Embryonic facial prominence (tissue), 1 donor: ENCODE measurements at regions not wholly inside any gene's neighbourhood (a gene's known extent, or its start where the extent isn't known, plus 50 kb on each side); places are given as distances from the start of the nearest gene placed in this dataset.

ENCODE experiments used
- DNase-seq: peaks from one replicate; pipeline ENCODE4 v3.0.0-alpha.2; 2016; ENCODE audit errors: extremely low spot score

DNA sequence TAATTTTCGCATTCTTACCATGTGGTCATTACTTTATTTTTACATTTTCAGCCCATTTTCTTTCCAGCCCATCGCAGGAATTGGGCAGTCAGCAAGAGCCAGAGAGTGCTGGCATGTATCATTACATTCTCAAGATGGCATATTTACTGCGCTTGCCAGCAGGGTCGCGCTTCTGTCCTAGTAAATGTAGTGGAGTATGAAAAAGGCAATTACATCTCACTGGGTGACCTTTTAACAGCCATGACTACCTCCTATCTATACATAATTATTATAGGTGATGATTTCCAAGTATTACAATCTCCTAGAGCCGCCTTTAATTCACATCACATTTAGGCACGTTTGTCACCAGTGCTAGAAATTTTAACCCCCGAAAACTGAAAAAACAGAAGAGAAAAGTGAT is 433.7 kb upstream of the MGMT start:
- no peak for DNase-seq

DNA sequence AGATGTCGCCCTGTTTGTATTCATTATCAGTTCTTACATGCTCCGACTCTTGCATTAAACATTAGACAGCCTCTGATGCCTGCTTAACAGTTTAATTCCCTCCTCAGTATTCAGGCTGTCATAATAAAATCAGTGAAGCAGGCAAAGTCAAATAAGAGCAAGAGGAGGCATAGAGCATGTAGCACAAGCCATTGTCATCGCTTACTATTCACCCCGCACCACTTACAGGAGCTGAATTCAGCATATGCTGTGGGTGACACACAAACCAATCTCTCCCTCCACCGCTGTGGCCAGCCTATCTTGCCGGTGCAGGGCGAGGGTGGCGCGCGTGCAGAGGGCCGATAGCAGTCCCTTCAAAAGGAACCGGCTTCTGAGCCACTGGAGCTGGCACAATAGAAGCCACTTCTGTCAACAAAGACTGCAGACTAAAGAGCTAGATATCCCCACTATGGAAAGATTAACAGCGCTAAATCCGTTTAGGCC is 433.2 kb upstream of the MGMT start:
- no peak for DNase-seq

- no peak for DNase-seq
Observed at GRCh38 chr10:129035052-129035827, 431.8 kb upstream of the MGMT start.

DNA sequence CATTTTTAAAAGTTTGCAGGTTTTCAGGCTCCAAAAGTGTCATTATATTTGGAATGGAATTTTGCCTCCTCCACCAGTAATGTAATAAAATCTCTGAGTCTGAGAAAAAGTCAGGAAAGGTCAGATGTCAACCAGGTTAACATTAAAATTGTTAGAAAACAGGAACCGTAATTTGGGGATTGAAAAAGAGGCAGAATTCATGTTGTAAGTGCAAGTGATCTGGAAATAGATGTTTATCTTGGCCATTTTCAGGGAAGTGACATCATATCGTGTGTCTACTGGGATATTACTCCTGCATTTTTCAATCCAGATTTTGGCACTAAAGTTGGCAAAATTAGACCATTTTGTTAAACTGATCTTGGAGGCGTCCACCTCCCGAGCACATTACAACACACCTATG is 428.5 kb upstream of the MGMT start:
- no peak for DNase-seq

DNA sequence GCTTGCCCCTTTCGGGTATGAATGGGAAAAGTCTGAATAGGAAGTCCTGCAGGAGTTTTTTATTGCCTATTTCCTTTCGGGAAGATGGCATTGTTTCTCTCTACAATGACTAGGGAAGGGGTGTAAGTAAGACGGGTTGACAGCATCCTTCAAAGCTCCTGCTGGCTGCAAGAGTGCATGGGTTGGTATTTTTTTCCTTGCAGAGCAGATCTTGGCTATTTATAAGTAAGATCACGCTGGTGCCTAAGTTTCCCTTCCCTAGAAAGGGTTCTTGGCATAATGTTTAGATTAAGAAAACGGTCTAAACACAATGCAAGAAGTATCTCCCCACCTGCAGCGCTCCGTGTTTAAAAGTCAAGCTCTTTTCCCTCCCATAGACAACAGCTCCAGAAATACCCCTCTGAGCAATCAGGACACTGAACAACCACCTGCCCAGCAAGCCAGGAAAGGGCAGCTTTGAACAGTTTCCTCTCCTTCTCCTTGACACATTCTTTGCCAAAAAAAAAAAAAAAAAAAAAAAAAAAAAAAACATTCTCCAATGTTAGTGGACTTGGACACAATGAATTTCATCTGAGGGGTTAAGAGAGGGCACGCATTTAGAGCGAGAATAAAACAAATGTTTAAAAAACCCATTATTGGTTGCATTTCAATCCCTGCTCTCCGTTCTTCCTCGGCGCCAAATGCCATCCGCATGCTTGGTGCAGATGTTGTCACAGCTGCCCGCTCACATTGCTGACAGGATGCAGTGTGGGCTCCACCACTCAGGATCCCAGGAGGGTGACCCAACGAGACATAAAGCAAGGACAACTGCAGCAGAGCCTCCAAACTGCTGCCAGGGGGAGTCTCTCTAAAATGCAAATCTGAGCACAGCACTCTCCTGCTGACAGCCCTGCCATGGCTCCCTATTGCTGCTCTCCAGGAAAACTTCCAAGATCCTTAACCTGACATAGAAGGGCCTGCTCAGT is 427.4 kb upstream of the MGMT start:
- no peak for DNase-seq

DNA sequence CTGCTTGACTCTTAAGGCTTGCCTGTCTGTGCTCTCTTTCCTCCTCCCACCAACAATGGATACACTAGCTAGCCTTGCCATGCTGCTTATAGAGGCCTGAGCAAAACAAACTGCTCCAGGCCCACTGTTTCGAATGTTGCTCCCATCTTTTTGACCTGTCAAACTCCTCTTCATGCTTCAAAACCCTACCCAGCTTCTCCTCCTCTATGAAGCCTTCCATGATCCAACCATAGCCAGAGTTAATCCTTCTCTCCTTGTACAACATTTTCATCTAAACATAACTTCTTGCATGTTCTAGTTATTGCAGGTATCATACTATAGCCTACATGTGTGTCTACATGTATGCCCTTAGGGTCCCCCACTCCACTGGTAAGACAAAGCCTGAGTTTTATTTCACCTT is 426.7 kb upstream of the MGMT start:
- no peak for DNase-seq

- no peak for DNase-seq
Observed at GRCh38 chr10:129041916-129042315, 425.1 kb upstream of the MGMT start.

- DNase-seq, result no peak
Observed at GRCh38 chr10:129042776-129043595, 424.1 kb upstream of the MGMT start.

DNA sequence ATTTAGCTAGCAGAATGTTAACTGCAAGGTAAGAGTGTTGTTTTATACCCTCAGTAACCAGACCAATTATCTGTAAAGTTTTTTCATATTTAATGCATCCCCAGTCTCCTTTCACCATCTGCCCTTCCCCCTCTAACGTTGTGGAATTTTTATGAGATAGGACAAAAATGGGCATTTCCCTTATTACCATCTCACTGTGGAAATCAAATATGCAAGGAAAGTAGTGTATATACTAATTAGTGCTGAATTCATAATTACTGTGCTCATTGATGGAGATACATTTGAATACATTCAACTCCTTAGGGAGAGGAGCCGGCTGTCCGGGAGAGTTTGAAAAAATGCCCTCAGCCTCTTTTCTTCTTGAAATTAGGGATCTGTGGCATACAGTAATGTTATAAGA is 423.4 kb upstream of the MGMT start:
- no peak for DNase-seq

GRCh38 chr10:129045599-129045998 is 421.4 kb upstream of the MGMT start:
- no peak for DNase-seq

- DNase-seq, result no peak
Observed at GRCh38 chr10:129046065-129046681, 420.9 kb upstream of the MGMT start.

DNA sequence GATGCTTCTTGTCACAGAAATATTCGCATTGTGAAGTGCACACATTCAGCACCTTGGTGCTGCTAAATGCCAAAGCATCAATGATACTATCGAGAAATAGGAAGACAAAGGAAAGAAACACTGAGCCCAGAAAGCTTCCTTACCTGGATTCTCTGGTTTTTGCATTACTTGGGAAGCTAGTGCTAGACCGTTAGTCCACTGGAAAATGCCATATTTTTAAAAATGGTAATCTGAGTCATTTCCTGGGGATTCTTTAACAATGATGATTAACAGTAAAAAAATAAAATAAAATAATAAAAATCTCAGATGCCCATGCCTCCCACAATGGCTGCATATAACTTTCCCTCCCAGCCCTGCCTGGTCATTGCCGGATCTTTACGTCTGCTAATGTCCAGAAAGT is 420.1 kb upstream of the MGMT start:
- DNase-seq, result no peak

- no peak for DNase-seq
Observed at GRCh38 chr10:129047600-129047999, 419.4 kb upstream of the MGMT start.

GRCh38 chr10:129048513-129048912 is 418.5 kb upstream of the MGMT start:
- DNase-seq, result no peak

DNA sequence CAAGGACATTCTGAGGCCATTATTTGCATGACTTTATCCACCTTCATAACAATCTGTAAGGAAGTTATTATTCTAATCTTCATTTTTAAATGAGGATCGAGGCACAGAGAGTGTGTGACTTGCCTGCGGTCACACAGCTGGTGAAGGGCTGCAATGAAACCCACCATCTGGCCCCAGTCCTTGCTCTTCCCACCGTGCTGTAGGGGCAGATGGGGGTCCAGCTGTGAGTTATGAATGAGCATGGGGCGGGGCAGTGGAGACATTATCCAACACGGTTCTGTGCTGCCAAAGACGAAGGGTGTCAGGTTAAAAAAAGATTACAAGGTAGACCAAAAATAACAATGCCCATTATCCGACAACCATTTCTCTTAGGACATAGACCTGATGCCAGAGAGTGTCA is 417.5 kb upstream of the MGMT start:
- DNase-seq, result no peak

DNA sequence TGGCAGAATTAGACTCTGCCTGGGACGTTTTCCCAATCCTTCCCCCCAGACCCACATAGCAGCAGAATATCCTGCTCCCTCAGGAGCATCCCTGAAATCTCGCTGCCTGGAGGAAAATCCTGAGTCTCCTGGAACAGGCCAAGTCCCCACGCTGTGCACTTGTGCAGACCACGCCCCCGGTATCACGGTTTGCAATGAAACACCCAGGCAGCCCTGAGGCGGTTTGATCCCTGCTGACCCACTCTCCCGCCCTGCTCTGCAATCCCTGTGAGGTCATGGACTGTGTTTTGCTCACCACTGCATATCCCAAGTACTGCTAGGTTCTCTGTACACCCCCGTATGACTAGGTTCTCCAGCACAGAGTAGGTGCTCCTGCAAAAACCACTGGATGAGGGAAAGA is 411.8 kb upstream of the MGMT start:
- no peak for DNase-seq

GRCh38 chr10:129055986-129056385 is 411.1 kb upstream of the MGMT start:
- DNase-seq, result no peak

DNA sequence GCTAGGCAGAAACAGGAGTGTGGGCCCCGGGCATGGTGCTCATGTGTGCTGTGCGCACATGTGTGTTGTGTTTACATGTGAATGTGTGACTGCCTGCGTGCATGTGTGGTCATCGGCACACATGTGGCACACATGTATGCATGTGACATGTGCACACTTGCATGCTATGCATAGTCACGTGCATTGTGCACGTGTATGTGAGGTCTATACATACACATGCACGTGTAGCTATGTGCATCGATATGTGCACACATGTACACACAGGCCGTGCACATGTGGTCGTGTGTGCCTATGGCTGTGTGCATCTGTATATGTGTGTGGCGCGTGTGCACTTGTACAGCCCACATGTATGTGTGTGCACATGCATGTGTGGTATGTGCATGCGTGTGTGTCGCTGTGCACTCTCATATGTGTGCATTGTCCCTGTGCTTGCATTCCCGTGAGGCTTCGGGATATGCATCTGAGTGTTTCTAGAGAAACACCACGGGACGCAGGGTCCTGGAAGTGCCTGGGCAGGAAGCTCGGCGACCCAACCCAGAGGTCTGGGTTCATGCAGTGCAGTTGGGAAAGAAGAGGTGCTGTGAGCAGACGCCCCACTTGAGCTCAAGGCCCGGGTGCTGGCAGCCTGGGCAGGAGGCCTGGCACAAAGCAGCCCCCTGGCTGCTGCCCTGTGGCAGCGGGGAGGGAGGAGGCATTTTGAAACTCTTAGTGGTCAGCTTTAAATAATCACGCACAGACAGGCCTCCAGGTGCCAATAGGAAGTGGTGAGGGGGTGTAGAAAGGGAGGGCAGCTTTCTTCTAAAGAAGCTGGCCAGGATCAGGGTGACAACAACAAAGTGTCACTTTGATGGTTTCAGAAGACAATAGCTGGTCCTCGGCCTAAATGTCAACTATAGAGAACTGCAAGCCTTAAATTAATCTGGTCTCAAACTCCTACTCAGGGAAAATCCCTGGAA is 410.0 kb upstream of the MGMT start:
- no peak for DNase-seq

- DNase-seq, result no peak
Observed at GRCh38 chr10:129057856-129058663, 409.0 kb upstream of the MGMT start.
